ENCODE measurements at regions not wholly inside any gene's neighbourhood (a gene's known extent, or its start where the extent isn't known, plus 50 kb on each side); places are given as distances from the start of the nearest gene placed in this dataset.
"Not testable (repeated sequence)": the region's sequence is repeated elsewhere in the genome, so short reads cannot be mapped to it uniquely, and the experiment has no call there.

DNA sequence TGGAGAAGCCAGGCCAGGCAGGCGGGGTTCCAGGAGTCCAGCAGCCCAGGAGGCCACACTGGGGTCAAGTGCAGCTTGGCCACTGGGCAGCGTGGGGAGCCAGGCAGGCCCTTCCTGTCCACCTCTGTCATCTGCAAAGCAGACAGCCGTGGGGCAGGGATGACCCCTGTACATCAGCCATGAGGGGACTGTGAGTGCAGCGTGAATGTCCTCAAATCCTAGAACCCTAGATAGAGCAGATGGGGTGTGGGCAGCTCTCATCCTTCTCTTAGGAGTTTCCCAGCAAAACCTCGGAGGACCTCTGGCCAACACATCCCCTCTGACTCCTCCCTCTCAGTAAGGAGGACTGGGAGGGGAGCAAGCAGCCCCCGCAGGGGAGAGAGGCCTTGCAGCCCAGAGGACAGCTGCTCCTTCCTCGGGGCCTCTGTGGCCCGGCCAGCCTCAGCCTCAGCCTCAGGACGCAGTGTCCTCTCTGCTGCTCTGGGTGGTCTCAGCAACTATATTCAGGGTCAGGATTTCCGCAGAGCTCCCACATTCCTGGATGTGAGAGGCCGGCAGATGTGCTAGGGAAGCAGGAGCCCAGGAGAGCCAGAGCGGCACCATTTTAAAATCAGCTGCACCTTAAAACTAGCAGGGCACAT, 820.5 kb downstream of the BRD1 start:
- DNase-seq (ENCODE audit: low spot score) (no peak), ATAC-seq (ENCODE audit: low FRiP score) (no peak)
- TF ChIP-seq, protein P1, sequence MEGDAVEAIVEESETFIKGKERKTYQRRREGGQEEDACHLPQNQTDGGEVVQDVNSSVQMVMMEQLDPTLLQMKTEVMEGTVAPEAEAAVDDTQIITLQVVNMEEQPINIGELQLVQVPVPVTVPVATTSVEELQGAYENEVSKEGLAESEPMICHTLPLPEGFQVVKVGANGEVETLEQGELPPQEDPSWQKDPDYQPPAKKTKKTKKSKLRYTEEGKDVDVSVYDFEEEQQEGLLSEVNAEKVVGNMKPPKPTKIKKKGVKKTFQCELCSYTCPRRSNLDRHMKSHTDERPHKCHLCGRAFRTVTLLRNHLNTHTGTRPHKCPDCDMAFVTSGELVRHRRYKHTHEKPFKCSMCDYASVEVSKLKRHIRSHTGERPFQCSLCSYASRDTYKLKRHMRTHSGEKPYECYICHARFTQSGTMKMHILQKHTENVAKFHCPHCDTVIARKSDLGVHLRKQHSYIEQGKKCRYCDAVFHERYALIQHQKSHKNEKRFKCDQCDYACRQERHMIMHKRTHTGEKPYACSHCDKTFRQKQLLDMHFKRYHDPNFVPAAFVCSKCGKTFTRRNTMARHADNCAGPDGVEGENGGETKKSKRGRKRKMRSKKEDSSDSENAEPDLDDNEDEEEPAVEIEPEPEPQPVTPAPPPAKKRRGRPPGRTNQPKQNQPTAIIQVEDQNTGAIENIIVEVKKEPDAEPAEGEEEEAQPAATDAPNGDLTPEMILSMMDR (IDR thresholded peaks at IDR 0.05): no peak

GRCh38 chr22:49006207-49007012, 821.3 kb downstream of the BRD1 start:
- ATAC-seq (ENCODE audit: low FRiP score) (no peak), DNase-seq (ENCODE audit: low spot score) (no peak)
- TF ChIP-seq, protein P1 (IDR thresholded peaks at IDR 0.05): no peak

GRCh38 chr22:49005557-49005956, 822.1 kb downstream of the BRD1 start:
- TF ChIP-seq, protein P1 (IDR thresholded peaks at IDR 0.05): no peak
- ATAC-seq (ENCODE audit: low FRiP score) (no peak), DNase-seq (ENCODE audit: low spot score) (no peak)

GRCh38 chr22:49004484-49005399, 822.9 kb downstream of the BRD1 start:
- TF ChIP-seq, protein P1 (IDR thresholded peaks at IDR 0.05): no peak
- DNase-seq (ENCODE audit: low spot score) (no peak), ATAC-seq (ENCODE audit: low FRiP score) (no peak)

DNA sequence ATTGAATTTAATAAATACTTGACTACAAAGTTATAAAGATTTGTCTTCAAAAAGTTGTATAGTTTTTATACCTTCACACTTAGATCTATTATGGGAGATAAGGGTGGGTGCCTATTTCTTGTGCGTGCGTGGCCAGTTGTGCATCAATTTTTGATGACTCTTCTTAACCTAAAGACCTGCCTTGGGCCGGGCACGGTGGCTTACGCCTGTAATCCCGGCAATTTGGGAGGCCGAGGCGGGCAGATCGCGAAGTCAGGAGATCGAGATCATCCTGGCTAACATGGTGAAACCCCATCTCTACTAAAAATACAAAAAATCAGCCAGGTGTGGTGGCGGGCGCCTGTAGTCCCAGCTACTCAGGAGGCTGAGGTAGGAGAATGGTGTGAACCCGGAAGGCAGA, 830.1 kb downstream of the BRD1 start:
- not testable (repeated sequence) for ATAC-seq (ENCODE audit: low FRiP score); DNase-seq (ENCODE audit: low spot score)

- no peak for ATAC-seq (ENCODE audit: low FRiP score)
- no peak for DNase-seq (ENCODE audit: low spot score)
These were observed 834.0 kb downstream of the BRD1 start for GRCh38 chr22:48993655-48994054.

More at GRCh38 chr22:48993655-48994054, 834.0 kb downstream of the BRD1 start:
- TF ChIP-seq, protein P1 (IDR thresholded peaks at IDR 0.05): no peak

Data from omental fat pad (tissue), 3 donors.